ENCODE measurements at regions not wholly inside any gene's neighbourhood (a gene's known extent, or its start where the extent isn't known, plus 50 kb on each side); places are given as distances from the start of the nearest gene placed in this dataset.

DNA sequence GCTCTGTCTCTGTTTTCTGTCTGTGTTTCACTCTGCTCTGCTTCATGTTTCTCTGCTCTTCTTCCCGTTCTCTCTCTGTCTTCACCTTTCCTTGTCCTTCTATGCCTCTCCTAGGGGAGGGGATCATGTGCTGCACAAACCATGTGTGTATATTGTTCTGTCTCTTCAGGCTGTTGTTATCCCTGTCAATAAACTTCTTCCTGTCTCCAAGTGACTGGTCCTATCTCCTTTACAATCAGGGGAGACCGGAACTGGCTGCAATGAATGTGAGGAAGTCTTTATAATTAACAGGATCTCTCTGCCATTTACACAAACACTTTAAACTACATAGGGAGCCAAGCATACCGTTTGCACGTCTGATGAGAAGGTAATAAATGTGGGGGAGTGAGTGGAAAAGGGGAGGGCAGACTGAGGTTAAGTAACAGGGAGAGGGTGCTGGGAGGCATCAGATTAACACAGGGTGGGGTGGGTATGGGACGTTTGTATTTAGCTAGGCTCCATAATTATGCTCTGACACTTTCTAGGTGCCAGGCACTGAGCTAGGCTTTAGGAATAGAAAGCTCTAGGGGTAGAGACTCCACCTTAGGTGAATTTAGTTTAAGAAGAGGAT is 626.1 kb downstream of the DHX35 start:
- no peak for DNase-seq (ENCODE audit: low read depth in 2 of 2)

- no peak for DNase-seq (ENCODE audit: low read depth in 2 of 2)
Observed at GRCh38 chr20:39581034-39581433, 618.9 kb downstream of the DHX35 start.

GRCh38 chr20:39576771-39577170 is 614.6 kb downstream of the DHX35 start:
- no peak for DNase-seq (ENCODE audit: low read depth in 2 of 2)

- DNase-seq (ENCODE audit: low read depth in 2 of 2): no peak
Observed at GRCh38 chr20:39574061-39574460, 611.9 kb downstream of the DHX35 start.

- DNase-seq (ENCODE audit: low read depth in 2 of 2): no peak
Observed at GRCh38 chr20:39571171-39571570, 609.0 kb downstream of the DHX35 start.

GRCh38 chr20:39568109-39568508 is 606.0 kb downstream of the DHX35 start:
- DNase-seq (ENCODE audit: low read depth in 2 of 2): no peak

DNA sequence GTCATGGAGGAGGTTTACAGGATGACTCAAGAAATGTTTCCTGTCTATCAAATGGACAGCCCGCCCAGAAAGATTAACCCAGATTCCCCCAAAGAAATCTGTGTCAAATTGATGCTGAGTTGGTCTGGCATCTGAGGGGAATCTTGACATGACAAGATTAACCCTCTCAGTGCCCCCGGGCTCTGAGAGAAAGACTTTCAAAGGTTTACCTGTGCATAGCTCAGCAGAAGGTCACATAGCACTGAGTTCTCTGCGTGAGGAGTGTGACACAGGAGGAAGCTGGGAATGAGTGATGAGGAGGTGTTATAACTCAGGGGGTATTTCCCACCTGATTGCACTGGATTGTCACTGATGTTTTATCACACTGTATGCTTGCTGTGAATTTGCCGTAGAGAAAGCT is 601.2 kb downstream of the DHX35 start:
- no peak for DNase-seq (ENCODE audit: low read depth in 2 of 2)

- no peak for DNase-seq (ENCODE audit: low read depth in 2 of 2)
Observed at GRCh38 chr20:39554341-39554740, 592.2 kb downstream of the DHX35 start.

- DNase-seq (ENCODE audit: low read depth in 2 of 2): no peak
Observed at GRCh38 chr20:39553120-39553519, 591.0 kb downstream of the DHX35 start.

DNA sequence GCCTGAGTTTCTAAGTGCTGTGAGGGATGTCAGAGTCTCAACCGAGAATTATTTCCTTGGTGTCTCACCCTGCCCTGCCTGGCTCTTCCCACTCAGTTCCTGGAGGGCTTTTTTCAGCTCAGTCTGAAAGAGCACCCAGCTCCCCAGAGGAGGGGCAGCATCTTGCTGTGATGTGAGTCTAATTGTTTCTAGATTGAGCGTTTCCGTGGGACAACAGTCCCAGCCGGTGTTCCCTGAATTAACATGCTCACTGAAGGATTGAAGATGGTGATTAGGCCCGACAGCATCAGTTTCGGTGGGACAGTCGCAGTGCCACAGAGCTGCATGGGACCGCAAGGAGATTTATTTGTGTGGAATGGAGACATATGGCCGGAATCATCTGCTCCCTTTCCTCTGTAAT is 587.6 kb downstream of the DHX35 start:
- no peak for DNase-seq (ENCODE audit: low read depth in 2 of 2)

DNA sequence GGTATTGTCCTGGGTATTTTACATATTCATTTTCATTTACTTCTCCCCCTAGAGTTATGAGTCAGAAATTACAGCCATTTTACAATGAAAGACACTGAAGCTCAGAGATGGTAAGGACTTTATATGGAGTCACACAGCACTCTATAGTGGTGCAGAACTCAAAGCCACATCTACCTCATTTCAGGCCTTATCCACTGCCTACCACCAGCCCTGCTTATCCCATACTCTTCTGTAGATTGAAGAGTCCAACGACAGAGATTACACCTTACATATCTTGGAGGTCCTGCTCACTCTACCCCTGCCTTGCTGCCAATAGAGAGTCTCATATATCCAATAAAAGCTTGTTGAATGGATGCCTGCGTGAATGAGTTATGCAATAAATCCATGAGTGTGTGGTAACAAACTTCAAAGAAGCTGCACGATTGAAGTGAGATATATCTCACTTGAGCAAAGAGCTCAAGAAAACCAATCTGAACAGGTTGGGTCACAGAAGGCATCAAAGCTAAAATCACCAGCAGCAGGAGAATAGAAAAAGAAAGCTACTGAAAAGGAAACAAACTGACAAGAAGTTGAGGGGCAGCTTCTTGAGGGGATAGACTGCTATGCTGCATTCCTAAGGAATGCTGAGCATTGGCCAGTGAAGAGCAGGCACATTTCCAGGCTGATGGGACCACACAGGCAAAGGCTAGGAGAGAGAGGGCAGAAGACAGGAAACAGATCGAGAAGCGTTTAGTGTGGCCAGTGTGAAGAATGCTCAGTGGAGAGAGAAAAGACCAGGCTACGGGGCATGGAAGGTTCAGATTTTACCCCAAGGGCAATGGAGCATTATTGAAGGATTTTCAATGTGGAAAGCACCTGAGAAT is 585.6 kb downstream of the DHX35 start:
- DNase-seq (ENCODE audit: low read depth in 2 of 2): no peak

DNA sequence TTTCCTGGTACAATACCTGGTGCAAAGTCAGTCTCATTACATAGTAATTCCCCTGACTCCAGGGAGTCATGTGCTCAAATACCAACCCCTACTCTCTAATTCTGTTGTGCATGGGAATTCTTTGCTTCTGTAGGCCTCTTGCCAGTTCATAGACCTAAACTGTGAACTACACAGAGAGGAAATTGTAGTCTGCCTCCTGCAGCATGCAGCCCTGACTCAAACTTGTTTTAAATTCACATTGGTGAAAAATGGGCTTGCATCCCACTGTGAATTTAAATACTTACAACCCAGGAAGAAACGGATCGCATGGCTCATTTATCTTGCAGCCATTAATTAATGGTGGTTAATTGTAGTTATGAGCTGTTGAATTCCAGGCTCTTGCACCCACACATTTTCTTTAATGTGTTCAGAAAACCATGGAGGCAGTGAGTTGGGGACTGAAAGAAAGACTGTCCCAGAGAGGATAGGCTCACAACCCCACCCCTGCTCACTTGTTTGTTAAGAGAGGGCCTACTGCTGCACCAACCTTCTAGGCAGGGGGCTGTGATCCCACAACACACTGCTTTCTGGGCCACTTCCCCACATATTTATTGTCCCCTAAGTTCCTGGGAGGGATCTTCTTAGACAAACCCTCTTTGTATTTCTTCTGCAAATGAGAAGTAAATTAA is 579.1 kb downstream of the DHX35 start:
- DNase-seq (ENCODE audit: low read depth in 2 of 2): no peak

DNA sequence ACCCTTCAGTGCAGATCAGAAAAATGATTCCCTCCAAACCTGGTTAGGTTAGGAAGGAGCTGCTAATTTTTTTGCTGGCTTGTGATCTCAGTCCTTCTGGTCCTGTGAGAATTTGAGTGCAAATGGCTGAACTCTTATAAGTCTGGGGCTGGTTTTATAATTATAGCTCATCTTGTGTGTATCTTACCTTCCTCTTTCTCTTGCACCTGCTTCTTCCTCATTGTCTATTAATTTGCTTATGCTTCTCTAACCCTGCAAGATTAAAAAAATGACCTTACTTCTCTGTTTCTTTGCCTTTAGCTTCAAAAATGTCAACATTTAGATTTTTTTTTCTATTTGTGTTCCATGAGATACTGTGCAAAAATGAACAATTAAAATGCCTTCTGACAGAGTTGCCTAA is 576.2 kb downstream of the DHX35 start:
- no peak for DNase-seq (ENCODE audit: low read depth in 2 of 2)

DNA sequence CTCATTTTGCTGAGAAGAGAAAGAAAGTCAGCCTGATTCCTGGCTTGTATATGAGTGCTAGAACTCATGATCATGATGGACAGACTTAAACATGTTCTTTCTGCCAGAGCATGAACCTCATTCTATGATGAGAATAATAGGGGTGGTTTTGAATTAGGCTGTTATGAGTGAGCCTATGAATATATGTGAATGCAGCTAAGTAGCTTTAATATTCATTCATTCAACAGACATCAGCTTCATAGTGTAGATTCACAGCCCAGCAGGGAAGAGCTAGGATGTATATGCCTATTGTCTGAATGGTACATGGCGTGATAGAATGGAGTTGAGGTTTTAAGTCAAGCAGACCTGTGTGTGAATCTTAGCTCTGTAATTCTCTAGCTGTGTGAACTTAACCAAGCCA is 573.2 kb downstream of the DHX35 start:
- DNase-seq (ENCODE audit: low read depth in 2 of 2): no peak

DNA sequence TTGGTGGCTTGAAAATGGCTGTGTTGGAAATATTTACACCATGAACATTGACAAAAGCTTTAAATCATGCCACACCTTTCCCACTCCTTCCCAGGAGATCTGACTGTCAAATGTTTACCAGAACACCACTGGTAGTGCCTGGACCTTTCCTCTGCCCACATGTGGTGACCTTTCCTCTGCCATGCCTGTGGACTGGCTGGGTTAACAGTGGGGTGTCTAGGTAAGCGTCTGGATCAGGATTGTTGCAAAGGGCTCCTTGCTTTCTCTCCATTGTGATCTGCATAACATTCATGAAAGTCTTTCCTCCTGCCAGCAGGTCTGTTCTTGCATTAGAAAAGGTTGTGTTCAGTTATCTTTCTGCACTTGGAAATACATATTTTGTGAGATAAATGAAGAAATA is 572.7 kb downstream of the DHX35 start:
- DNase-seq (ENCODE audit: low read depth in 2 of 2): no peak

DNA sequence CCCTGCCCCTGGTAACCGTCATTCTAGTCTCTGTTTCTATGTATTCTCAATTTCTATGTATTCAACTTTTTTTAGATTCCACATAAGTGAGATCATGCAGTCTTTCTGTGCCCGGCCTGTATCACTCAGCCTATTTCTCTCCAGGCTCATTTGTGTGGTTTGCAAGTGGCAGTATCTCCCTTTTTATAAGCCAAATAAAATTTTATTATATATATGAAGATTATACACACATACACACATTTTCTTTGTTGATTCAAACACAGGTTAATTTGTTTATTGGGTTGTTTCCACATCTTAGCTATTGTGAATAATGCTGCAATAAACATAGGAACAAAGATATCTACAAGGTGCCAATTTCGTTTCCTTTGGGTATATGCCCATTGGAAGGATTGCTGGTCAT is 571.7 kb downstream of the DHX35 start:
- DNase-seq (ENCODE audit: low read depth in 2 of 2): no peak

DNA sequence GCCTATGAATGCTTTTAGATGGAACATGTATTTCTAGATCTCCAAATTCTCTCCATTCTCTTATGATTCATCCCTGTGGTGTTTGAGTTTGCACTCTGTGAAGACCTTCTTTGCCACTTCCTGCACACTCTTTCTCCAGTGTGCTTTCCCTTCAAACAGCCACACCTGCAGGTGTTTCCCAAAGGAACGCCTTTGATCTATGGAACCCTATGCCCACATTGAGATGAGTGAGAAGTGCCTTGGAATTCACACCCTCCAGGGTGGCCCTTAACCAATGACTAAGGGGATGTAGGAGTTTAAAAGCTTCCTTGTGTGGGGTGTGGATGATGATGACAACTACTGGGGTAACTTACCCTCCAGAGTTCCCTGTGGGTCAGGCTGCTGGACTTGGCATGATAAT is 570.1 kb downstream of the DHX35 start:
- DNase-seq (ENCODE audit: low read depth in 2 of 2): no peak

DNA sequence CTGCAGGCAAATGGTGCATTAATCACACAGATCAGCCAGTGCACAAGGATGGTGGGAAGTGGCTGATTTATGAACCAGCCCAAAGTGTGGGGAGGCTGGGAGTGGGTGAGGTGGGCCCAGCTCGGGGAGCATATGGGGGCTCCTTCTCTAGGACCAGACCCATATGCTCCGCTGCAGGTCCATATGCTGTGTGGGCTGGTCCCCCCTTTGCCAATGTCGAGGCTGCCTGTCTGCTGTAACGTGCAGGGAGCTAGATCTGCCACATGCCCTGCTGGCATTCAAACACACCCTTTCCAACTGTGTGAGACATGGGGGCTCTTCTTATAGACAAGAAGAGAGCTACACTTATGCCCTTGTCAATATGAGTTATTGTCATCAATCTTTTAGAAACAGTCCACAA is 566.3 kb downstream of the DHX35 start:
- no peak for DNase-seq (ENCODE audit: low read depth in 2 of 2)

DNA sequence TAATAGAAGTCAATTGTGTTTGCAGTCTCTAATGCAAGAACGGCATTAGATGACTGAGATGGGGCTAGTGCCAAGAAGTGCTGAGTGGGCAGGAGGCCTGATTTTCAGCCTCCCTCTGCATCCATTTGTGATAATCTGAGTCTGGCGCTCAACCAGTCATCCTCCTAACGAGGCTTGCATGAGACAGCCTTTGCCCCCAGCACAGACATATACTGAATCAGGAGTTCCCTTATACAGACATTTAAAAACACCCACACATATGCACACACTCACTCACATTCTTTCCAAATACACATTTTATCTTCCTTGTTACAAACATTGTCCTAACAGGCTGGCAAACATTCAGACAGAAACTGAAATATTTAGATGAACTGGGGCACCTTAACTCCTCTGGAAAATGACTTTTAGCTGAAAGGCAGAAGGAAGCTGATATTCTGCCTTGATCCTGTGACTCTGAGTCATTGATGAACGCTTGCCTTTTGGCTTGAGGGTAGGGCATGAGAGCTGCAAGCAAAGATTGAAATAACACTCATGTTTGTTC is 562.3 kb downstream of the DHX35 start:
- no peak for DNase-seq (ENCODE audit: low read depth in 2 of 2)

DNA sequence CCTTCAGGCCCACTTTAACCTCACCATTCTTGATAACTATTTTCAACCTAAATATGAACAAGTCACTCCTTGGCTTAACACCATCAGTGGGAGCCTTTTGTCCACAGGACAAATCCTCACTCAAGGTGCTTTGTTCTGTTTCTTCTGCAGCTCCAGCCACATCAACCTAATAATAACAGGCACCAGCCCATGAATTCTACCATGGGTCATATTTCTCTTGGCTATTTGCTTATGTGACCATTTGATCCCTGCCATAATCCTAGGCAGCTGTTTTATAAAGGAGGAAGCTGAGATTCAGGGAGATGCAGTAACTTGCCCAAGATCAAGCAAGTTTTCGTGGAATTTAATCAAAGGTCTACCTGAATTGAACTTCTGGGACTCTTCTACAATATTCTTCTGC is 561.3 kb downstream of the DHX35 start:
- no peak for DNase-seq (ENCODE audit: low read depth in 2 of 2)

DNA sequence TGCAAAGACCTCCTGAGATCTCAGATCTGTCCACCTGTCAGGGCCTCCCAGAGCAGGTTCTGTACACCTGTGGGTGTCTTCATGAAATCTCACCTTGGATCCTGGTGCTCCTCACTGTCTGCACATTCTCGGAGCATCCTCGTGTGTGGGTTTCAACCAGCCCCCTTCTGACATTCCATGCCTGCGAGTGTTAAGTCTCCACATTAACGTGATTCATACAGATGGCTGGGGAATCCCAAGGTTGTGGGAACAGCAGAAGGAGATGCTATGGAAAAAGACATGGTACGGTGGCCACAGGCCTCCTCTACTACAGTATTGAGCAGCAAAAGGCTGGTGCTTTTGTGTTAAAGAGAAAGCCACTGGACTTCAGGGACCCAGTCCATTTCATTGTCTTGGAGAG is 556.5 kb downstream of the DHX35 start:
- no peak for DNase-seq (ENCODE audit: low read depth in 2 of 2)

- DNase-seq (ENCODE audit: low read depth in 2 of 2): no peak
Observed at GRCh38 chr20:39516964-39517363, 554.8 kb downstream of the DHX35 start.

DNA sequence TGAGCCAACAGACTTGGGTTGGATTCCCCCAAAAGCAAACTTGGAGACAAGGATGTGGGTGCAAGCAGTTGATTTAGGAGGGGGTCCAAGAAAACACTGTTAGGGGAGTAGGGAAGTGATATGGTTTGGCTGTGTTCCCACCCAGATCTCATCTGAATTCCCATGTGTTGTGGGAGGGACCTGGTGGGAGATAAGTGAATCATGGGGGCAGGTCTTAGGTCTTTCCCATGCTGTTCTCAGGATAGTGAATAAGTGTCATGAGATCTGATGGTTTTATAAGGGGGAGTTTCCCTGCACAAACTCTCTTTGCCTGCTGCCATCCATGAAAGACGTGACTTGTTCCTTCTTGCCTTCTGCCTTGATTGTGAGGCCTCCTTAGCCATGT is 542.6 kb downstream of the DHX35 start:
- no peak for DNase-seq (ENCODE audit: low read depth in 2 of 2)
